ENCODE measurements at regions not wholly inside any gene's neighbourhood (a gene's known extent, or its start where the extent isn't known, plus 50 kb on each side); places are given as distances from the start of the nearest gene placed in this dataset.

DNA sequence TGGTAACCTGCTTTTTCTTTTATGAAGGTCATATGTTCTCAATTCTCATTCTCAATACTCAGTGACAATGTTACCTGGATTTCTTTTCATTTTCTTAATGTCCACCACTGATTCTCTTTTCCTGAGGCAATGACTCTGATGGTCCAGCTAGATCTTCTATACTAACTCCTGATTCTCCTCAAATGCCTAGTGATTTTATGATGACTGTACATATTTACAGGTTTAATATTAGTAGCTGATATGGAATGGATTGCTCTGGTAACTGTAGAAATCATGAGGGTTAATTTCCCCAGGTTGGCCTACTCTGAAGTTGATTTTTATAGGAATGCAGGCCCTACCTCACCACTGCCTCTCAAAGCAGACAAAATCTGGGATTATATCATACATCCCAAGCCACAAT is 308.6 kb upstream of the CNR1 start:
- TF ChIP-seq GATA2 (IDR thresholded peaks at IDR 0.05; ENCODE audit: low read depth, low read length), result no peak
- TF ChIP-seq GATA3 (IDR thresholded peaks at IDR 0.05; ENCODE audit: low read depth, low read length), result no peak
